ENCODE measurements at regions not wholly inside any gene's neighbourhood (a gene's known extent, or its start where the extent isn't known, plus 50 kb on each side); places are given as distances from the start of the nearest gene placed in this dataset.
A peak's percentile ranks its signal among the peaks of the same experiment; 100 is the strongest.

DNA sequence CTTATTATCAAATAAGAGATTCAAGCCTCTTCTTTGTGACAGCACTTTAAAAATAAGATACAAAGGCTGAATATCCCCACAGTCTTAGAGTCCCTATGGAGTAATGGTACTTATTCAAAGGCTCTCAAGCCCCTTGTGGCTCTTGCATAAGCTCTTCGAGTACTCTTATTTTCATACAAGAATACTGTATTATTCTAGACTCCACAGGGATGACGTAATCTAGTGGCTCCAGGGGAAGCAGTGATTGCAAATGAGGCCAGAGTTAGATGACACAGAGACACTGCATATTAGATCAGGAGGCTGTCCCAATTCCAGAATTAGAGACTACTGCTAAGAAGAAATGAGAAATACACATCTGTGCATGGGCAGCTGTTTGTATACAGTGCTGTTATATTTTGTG, 1195.9 kb upstream of the MAP3K7 start:
- no peak overlapping the region for H3K4me3 ChIP-seq (replicated peaks in 1 of 4; ENCODE audit: control extremely low read depth in 1 of 4, insufficient read depth in 1 of 4, low read depth in 3 of 4, low read length in 4 of 4)
- H3K27me3 ChIP-seq (ENCODE audit: control insufficient read depth, insufficient read depth, low read length) = no peaks in the 10 kb centered on the region
- H3K27ac ChIP-seq (ENCODE audit: insufficient read depth, low read length) = no peak overlapping the region
- H3K9me3 ChIP-seq (ENCODE audit: control insufficient read depth, insufficient read depth, low read depth, low read length) = no peaks in the 10 kb centered on the region
- no peaks in the 10 kb centered on the region for H3K4me1 ChIP-seq (ENCODE audit: control insufficient read depth, extremely low read depth, insufficient read depth, low read length)
- DNase-seq (ENCODE audit: low read depth in 2 of 2) = peak in 1 of 2 donors; percentile 9
- H2AFZ ChIP-seq (ENCODE audit: low read length) = no peak overlapping the region
- H3K36me3 ChIP-seq (ENCODE audit: control insufficient read depth, insufficient read depth, low read length) = no peaks in the 10 kb centered on the region
- no peaks in the 10 kb centered on the region for H4K20me1 ChIP-seq (ENCODE audit: control insufficient read depth, extremely low read depth, insufficient read depth, low read length)
- no peak overlapping the region for H3K9ac ChIP-seq (ENCODE audit: insufficient read depth, low read length)
- TF ChIP-seq EZH2 (IDR thresholded peaks at IDR 0.05; ENCODE audit: low read length, missing control alignments) = no peak
- TF ChIP-seq, protein P1, sequence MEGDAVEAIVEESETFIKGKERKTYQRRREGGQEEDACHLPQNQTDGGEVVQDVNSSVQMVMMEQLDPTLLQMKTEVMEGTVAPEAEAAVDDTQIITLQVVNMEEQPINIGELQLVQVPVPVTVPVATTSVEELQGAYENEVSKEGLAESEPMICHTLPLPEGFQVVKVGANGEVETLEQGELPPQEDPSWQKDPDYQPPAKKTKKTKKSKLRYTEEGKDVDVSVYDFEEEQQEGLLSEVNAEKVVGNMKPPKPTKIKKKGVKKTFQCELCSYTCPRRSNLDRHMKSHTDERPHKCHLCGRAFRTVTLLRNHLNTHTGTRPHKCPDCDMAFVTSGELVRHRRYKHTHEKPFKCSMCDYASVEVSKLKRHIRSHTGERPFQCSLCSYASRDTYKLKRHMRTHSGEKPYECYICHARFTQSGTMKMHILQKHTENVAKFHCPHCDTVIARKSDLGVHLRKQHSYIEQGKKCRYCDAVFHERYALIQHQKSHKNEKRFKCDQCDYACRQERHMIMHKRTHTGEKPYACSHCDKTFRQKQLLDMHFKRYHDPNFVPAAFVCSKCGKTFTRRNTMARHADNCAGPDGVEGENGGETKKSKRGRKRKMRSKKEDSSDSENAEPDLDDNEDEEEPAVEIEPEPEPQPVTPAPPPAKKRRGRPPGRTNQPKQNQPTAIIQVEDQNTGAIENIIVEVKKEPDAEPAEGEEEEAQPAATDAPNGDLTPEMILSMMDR (conservative IDR thresholded peaks at IDR 0.05 in 1 of 2, IDR thresholded peaks at IDR 0.05 in 1 of 2; ENCODE audit: low read depth in 1 of 2, low read length in 2 of 2) = no peak
- no peaks in the 10 kb centered on the region for H3K79me2 ChIP-seq (ENCODE audit: control insufficient read depth, insufficient read depth, low read length)
- no peak overlapping the region for H3K4me2 ChIP-seq (ENCODE audit: extremely low read depth, insufficient read depth, low read length)

DNA sequence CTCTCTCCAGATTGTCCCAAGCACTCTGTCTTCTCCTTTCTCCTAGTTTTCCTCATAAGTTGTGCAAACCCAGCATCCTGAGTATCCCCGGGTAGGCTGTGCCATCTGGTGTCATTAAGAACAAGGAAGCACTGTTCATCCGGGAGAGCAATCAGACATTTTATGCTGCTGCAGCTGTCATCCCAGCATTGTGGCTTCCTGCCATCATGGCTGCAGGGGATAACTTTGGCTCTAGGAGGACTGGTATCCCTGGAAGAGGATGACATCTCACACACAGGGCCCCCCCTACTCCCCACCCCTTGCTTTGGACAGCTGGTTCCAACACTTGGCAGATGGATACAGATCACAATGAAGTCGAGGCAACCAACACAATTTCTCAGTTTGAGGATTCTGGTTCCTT, 1195.1 kb upstream of the MAP3K7 start:
- H3K79me2 ChIP-seq (ENCODE audit: control insufficient read depth, insufficient read depth, low read length) = no peaks in the 10 kb centered on the region
- DNase-seq (ENCODE audit: low read depth in 2 of 2) = no peak
- H4K20me1 ChIP-seq (ENCODE audit: control insufficient read depth, extremely low read depth, insufficient read depth, low read length) = no peaks in the 10 kb centered on the region
- H3K9me3 ChIP-seq (ENCODE audit: control insufficient read depth, insufficient read depth, low read depth, low read length) = no peaks in the 10 kb centered on the region
- no peaks in the 10 kb centered on the region for H3K4me1 ChIP-seq (ENCODE audit: control insufficient read depth, extremely low read depth, insufficient read depth, low read length)
- H3K36me3 ChIP-seq (ENCODE audit: control insufficient read depth, insufficient read depth, low read length) = no peaks in the 10 kb centered on the region
- no peak for TF ChIP-seq EZH2 (IDR thresholded peaks at IDR 0.05; ENCODE audit: low read length, missing control alignments)
- TF ChIP-seq, protein P1 (conservative IDR thresholded peaks at IDR 0.05 in 1 of 2, IDR thresholded peaks at IDR 0.05 in 1 of 2; ENCODE audit: low read depth in 1 of 2, low read length in 2 of 2) = no peak
- H3K27me3 ChIP-seq (ENCODE audit: control insufficient read depth, insufficient read depth, low read length) = no peaks in the 10 kb centered on the region
- no peak overlapping the region for H3K27ac ChIP-seq (ENCODE audit: insufficient read depth, low read length)
- H3K4me3 ChIP-seq (replicated peaks in 1 of 4; ENCODE audit: control extremely low read depth in 1 of 4, insufficient read depth in 1 of 4, low read depth in 3 of 4, low read length in 4 of 4) = no peak overlapping the region
- H2AFZ ChIP-seq (ENCODE audit: low read length) = no peak overlapping the region
- H3K4me2 ChIP-seq (ENCODE audit: extremely low read depth, insufficient read depth, low read length) = no peak overlapping the region
- H3K9ac ChIP-seq (ENCODE audit: insufficient read depth, low read length) = no peak overlapping the region

DNA sequence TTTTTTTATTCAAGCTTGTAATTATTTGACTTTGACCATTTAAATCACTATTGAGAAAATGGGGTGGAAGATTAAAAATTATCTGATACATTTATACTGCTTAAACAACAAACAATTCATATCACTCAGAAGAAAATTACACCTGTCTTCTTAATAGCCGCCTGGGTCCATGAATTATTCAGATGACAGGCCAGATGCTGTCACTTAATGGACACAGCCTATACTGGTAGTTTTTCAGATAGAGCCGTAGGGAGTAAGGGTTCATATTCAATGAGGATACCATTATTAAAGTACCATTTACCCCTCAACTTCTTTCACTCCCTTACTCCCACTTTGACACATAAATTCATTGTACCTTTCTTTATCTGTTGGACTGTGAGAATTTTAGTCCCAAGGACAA, 1193.4 kb upstream of the MAP3K7 start:
- H3K27ac ChIP-seq (ENCODE audit: insufficient read depth, low read length) = no peak overlapping the region
- no peak for DNase-seq (ENCODE audit: low read depth in 2 of 2)
- no peak overlapping the region for H3K4me3 ChIP-seq (replicated peaks in 1 of 4; ENCODE audit: control extremely low read depth in 1 of 4, insufficient read depth in 1 of 4, low read depth in 3 of 4, low read length in 4 of 4)
- H3K36me3 ChIP-seq (ENCODE audit: control insufficient read depth, insufficient read depth, low read length) = no peaks in the 10 kb centered on the region
- no peak overlapping the region for H2AFZ ChIP-seq (ENCODE audit: low read length)
- TF ChIP-seq, protein P1 (conservative IDR thresholded peaks at IDR 0.05 in 1 of 2, IDR thresholded peaks at IDR 0.05 in 1 of 2; ENCODE audit: low read depth in 1 of 2, low read length in 2 of 2) = no peak
- no peak for TF ChIP-seq EZH2 (IDR thresholded peaks at IDR 0.05; ENCODE audit: low read length, missing control alignments)
- H4K20me1 ChIP-seq (ENCODE audit: control insufficient read depth, extremely low read depth, insufficient read depth, low read length) = no peaks in the 10 kb centered on the region
- H3K4me1 ChIP-seq (ENCODE audit: control insufficient read depth, extremely low read depth, insufficient read depth, low read length) = no peaks in the 10 kb centered on the region
- no peaks in the 10 kb centered on the region for H3K79me2 ChIP-seq (ENCODE audit: control insufficient read depth, insufficient read depth, low read length)
- no peak overlapping the region for H3K4me2 ChIP-seq (ENCODE audit: extremely low read depth, insufficient read depth, low read length)
- H3K9me3 ChIP-seq (ENCODE audit: control insufficient read depth, insufficient read depth, low read depth, low read length) = no peaks in the 10 kb centered on the region
- no peaks in the 10 kb centered on the region for H3K27me3 ChIP-seq (ENCODE audit: control insufficient read depth, insufficient read depth, low read length)
- H3K9ac ChIP-seq (ENCODE audit: insufficient read depth, low read length) = no peak overlapping the region

Measured in fibroblast of lung (primary cell).